Osteoblast (primary cell): ENCODE measurements at regions not wholly inside any gene's neighbourhood (a gene's known extent, or its start where the extent isn't known, plus 50 kb on each side); places are given as distances from the start of the nearest gene placed in this dataset.

Experiments
- DNase-seq: peaks from one replicate; pipeline ENCODE4 v3.0.0; 2011; ENCODE audit warnings: low spot score, mixed read lengths; ENCODE audit not compliant: insufficient read length; ENCODE audit errors: missing footprints
- H2AFZ ChIP-seq: 2 replicates; pipeline ENCODE4 v1.6.0; 2011; ENCODE audit warnings: mild to moderate bottlenecking, low read length
- H3K27ac ChIP-seq: 2 replicates; pipeline ENCODE4 v1.5.1; 2011; ENCODE audit warnings: mild to moderate bottlenecking, low read depth, low read length, moderate library complexity
- H3K27me3 ChIP-seq: 2 replicates; pipeline ENCODE4 v1.6.0; 2012; ENCODE audit warnings: mild to moderate bottlenecking, control low read depth, inconsistent platforms, low read length, moderate library complexity; ENCODE audit not compliant: insufficient read depth
- H3K36me3 ChIP-seq: 2 replicates; pipeline ENCODE4 v1.5.1; 2011; ENCODE audit warnings: mild to moderate bottlenecking, low read length, control low read depth, moderate library complexity; ENCODE audit not compliant: insufficient read depth
- H3K4me1 ChIP-seq: 2 replicates; pipeline ENCODE4 v1.5.1; 2011; ENCODE audit warnings: mild to moderate bottlenecking, low read length, control low read depth, moderate library complexity; ENCODE audit not compliant: insufficient read depth
- H3K4me2 ChIP-seq: 2 replicates; pipeline ENCODE4 v1.6.0; 2011; ENCODE audit warnings: mild to moderate bottlenecking, low read length; ENCODE audit not compliant: insufficient read depth
- H3K4me3 ChIP-seq: fragments of 200-600 bp; sonication (generic); 3 replicates; pipeline ENCODE4 v1.5.1; 2012; ENCODE audit warnings: mild to moderate bottlenecking, low read length, inconsistent platforms; ENCODE audit not compliant: insufficient read depth
- H3K79me2 ChIP-seq: 2 replicates; pipeline ENCODE4 v1.6.0; 2012; ENCODE audit warnings: mild to moderate bottlenecking, low read length, control low read depth, inconsistent platforms; ENCODE audit not compliant: insufficient read depth
- H3K9me3 ChIP-seq: 2 replicates; pipeline ENCODE4 v1.5.1; 2011; ENCODE audit warnings: low read depth, low read length, control low read depth
- H4K20me1 ChIP-seq: 2 replicates; pipeline ENCODE4 v1.6.0; 2012; ENCODE audit warnings: mild to moderate bottlenecking, low read length, control low read depth; ENCODE audit not compliant: insufficient read depth
- TF ChIP-seq, protein P1 (sequence below): IDR thresholded peaks from 2 replicates; pipeline ENCODE4 v1.5.1; 2011; ENCODE audit warnings: mild to moderate bottlenecking, low read depth, low read length, moderate library complexity; ENCODE audit errors: extremely low read depth

GRCh38 chr2:468648-469336, 180.9 kb upstream of the ALKAL2 start:
- no peak overlapping the region for H3K27ac ChIP-seq
- no peak overlapping the region for H3K4me3 ChIP-seq
- no peaks in the 10 kb centered on the region for H3K36me3 ChIP-seq
- H3K9me3 ChIP-seq, result no peaks in the 10 kb centered on the region
- H3K4me1 ChIP-seq, result no peaks in the 10 kb centered on the region
- no peaks in the 10 kb centered on the region for H3K27me3 ChIP-seq
- TF ChIP-seq, protein P1, sequence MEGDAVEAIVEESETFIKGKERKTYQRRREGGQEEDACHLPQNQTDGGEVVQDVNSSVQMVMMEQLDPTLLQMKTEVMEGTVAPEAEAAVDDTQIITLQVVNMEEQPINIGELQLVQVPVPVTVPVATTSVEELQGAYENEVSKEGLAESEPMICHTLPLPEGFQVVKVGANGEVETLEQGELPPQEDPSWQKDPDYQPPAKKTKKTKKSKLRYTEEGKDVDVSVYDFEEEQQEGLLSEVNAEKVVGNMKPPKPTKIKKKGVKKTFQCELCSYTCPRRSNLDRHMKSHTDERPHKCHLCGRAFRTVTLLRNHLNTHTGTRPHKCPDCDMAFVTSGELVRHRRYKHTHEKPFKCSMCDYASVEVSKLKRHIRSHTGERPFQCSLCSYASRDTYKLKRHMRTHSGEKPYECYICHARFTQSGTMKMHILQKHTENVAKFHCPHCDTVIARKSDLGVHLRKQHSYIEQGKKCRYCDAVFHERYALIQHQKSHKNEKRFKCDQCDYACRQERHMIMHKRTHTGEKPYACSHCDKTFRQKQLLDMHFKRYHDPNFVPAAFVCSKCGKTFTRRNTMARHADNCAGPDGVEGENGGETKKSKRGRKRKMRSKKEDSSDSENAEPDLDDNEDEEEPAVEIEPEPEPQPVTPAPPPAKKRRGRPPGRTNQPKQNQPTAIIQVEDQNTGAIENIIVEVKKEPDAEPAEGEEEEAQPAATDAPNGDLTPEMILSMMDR, result no peak
- H3K79me2 ChIP-seq, result no peaks in the 10 kb centered on the region
- H4K20me1 ChIP-seq, result no peaks in the 10 kb centered on the region
- no peak overlapping the region for H3K4me2 ChIP-seq
- no peak for DNase-seq
- H2AFZ ChIP-seq, result no peak overlapping the region

- Histone ChIP-seq H3K4me1 (no peaks in the 10 kb centered on the region), H3K27ac (no peak overlapping the region), H3K9me3 (no peaks in the 10 kb centered on the region), H2AFZ (no peak overlapping the region), H3K4me2 (no peak overlapping the region), H3K4me3 (no peak overlapping the region), H3K36me3 (no peaks in the 10 kb centered on the region), H3K27me3 (no peaks in the 10 kb centered on the region), H4K20me1 (no peaks in the 10 kb centered on the region), H3K79me2 (no peaks in the 10 kb centered on the region)
- TF ChIP-seq, protein P1, result no peak
- no peak for DNase-seq
These were observed 180.2 kb upstream of the ALKAL2 start for GRCh38 chr2:467892-468647.

GRCh38 chr2:467543-467891, 179.6 kb upstream of the ALKAL2 start:
- no peak overlapping the region for H3K27ac ChIP-seq
- no peak overlapping the region for H2AFZ ChIP-seq
- no peak overlapping the region for H3K4me3 ChIP-seq
- H3K4me1 ChIP-seq, result no peaks in the 10 kb centered on the region
- H3K79me2 ChIP-seq, result no peaks in the 10 kb centered on the region
- H3K27me3 ChIP-seq, result no peaks in the 10 kb centered on the region
- no peak for DNase-seq
- H3K36me3 ChIP-seq, result no peaks in the 10 kb centered on the region
- no peak overlapping the region for H3K4me2 ChIP-seq
- H3K9me3 ChIP-seq, result no peaks in the 10 kb centered on the region
- TF ChIP-seq, protein P1, result no peak
- no peaks in the 10 kb centered on the region for H4K20me1 ChIP-seq

- Histone ChIP-seq H3K79me2 (no peaks in the 10 kb centered on the region), H3K36me3 (no peaks in the 10 kb centered on the region), H2AFZ (no peak overlapping the region), H3K4me1 (no peaks in the 10 kb centered on the region), H3K4me3 (no peak overlapping the region), H3K4me2 (no peak overlapping the region), H4K20me1 (no peaks in the 10 kb centered on the region), H3K9me3 (no peaks in the 10 kb centered on the region), H3K27ac (no peak overlapping the region), H3K27me3 (no peaks in the 10 kb centered on the region)
- DNase-seq, result no peak
- TF ChIP-seq, protein P1, result no peak
These were observed 179.2 kb upstream of the ALKAL2 start for GRCh38 chr2:467101-467500.
